Fibroblast of gingiva (primary cell): ENCODE measurements at regions not wholly inside any gene's neighbourhood (a gene's known extent, or its start where the extent isn't known, plus 50 kb on each side); places are given as distances from the start of the nearest gene placed in this dataset.
A peak's percentile ranks its signal among the peaks of the same experiment; 100 is the strongest.

Experiments
- DNase-seq: peaks from one replicate; pipeline ENCODE4 v3.0.0-alpha.2; 2011; ENCODE audit warnings: low read depth

GRCh38 chr10:91335147-91335546 is 75.0 kb upstream of the HECTD2 start:
- no peak for DNase-seq

GRCh38 chr10:91339729-91340128 is 70.4 kb upstream of the HECTD2 start:
- DNase-seq: no peak

- peak; percentile 80 for DNase-seq
Measured at GRCh38 chr10:91340613-91341362, 69.4 kb upstream of the HECTD2 start.

GRCh38 chr10:91341686-91342085 is 68.5 kb upstream of the HECTD2 start:
- no peak for DNase-seq

GRCh38 chr10:91343010-91343409 is 67.1 kb upstream of the HECTD2 start:
- DNase-seq: no peak

GRCh38 chr10:91344117-91344856 is 65.9 kb upstream of the HECTD2 start:
- DNase-seq: no peak

GRCh38 chr10:91345716-91346115 is 64.4 kb upstream of the HECTD2 start:
- no peak for DNase-seq

GRCh38 chr10:91347529-91347928 is 62.6 kb upstream of the HECTD2 start:
- DNase-seq: no peak

- peak; percentile 92 for DNase-seq
Measured at GRCh38 chr10:91349381-91349780, 60.8 kb upstream of the HECTD2 start.

- no peak for DNase-seq
Measured at GRCh38 chr10:91350651-91351081, 59.5 kb upstream of the HECTD2 start.

GRCh38 chr10:91352760-91353159 is 57.4 kb upstream of the HECTD2 start:
- DNase-seq: no peak

- DNase-seq: no peak
Measured at GRCh38 chr10:91354166-91355075, 55.7 kb upstream of the HECTD2 start.

GRCh38 chr10:91355998-91356397 is 54.1 kb upstream of the HECTD2 start:
- DNase-seq: no peak

GRCh38 chr10:91357497-91357896 is 52.6 kb upstream of the HECTD2 start:
- no peak for DNase-seq
